ENCODE measurements at regions not wholly inside any gene's neighbourhood (a gene's known extent, or its start where the extent isn't known, plus 50 kb on each side); places are given as distances from the start of the nearest gene placed in this dataset.

GRCh38 chr17:74151551-74152315 lies 51.7 kb upstream of the RPL38 start:
- Histone ChIP-seq H3K9me3 (ENCODE audit: control insufficient read depth, low read length) (no peaks in the 10 kb centered on the region), H3K4me3 (ENCODE audit: insufficient read depth, low read depth, low read length, poor library complexity, severe bottlenecking) (no peak overlapping the region), H3K27me3 (replicated peaks; ENCODE audit: control insufficient read depth, insufficient read depth, low read length, poor library complexity, severe bottlenecking) (no peaks in the 10 kb centered on the region), H3K4me1 (ENCODE audit: control insufficient read depth, insufficient read depth, low read length, poor library complexity, severe bottlenecking) (no peaks in the 10 kb centered on the region), H3K36me3 (ENCODE audit: control insufficient read depth, insufficient read depth, low read length) (no peaks in the 10 kb centered on the region), H3K27ac (ENCODE audit: insufficient read depth, low read length, poor library complexity, severe bottlenecking) (no peak overlapping the region)
- no peak for DNase-seq

GRCh38 chr17:74152591-74153455 lies 50.7 kb upstream of the RPL38 start:
- H3K27me3 ChIP-seq (replicated peaks; ENCODE audit: control insufficient read depth, insufficient read depth, low read length, poor library complexity, severe bottlenecking): no peaks in the 10 kb centered on the region
- no peak overlapping the region for H3K4me3 ChIP-seq (ENCODE audit: insufficient read depth, low read depth, low read length, poor library complexity, severe bottlenecking)
- no peak overlapping the region for H3K27ac ChIP-seq (ENCODE audit: insufficient read depth, low read length, poor library complexity, severe bottlenecking)
- no peaks in the 10 kb centered on the region for H3K9me3 ChIP-seq (ENCODE audit: control insufficient read depth, low read length)
- DNase-seq: no peak
- H3K36me3 ChIP-seq (ENCODE audit: control insufficient read depth, insufficient read depth, low read length): no peaks in the 10 kb centered on the region
- no peaks in the 10 kb centered on the region for H3K4me1 ChIP-seq (ENCODE audit: control insufficient read depth, insufficient read depth, low read length, poor library complexity, severe bottlenecking)

- H3K27me3 ChIP-seq (replicated peaks; ENCODE audit: control insufficient read depth, insufficient read depth, low read length, poor library complexity, severe bottlenecking): no peaks in the 10 kb centered on the region
- H3K4me1 ChIP-seq (ENCODE audit: control insufficient read depth, insufficient read depth, low read length, poor library complexity, severe bottlenecking): no peaks in the 10 kb centered on the region
- no peak overlapping the region for H3K4me3 ChIP-seq (ENCODE audit: insufficient read depth, low read depth, low read length, poor library complexity, severe bottlenecking)
Observed at GRCh38 chr17:74153456-74153810, 50.0 kb upstream of the RPL38 start.

More at GRCh38 chr17:74153456-74153810, 50.0 kb upstream of the RPL38 start:
- H3K36me3 ChIP-seq (ENCODE audit: control insufficient read depth, insufficient read depth, low read length): no peaks in the 10 kb centered on the region
- H3K9me3 ChIP-seq (ENCODE audit: control insufficient read depth, low read length): no peaks in the 10 kb centered on the region
- H3K27ac ChIP-seq (ENCODE audit: insufficient read depth, low read length, poor library complexity, severe bottlenecking): no peak overlapping the region
- no peak for DNase-seq
